HEK293T (cell line): ENCODE measurements at regions not wholly inside any gene's neighbourhood (a gene's known extent, or its start where the extent isn't known, plus 50 kb on each side); places are given as distances from the start of the nearest gene placed in this dataset.

ENCODE experiments used
- ELF4 ChIP-seq: fragments of 450-650 bp; IDR thresholded peaks from 2 replicates; pipeline ENCODE4 v1.6.1; 2017; ENCODE audit warnings: antibody characterized with exemption
- FOXM1 ChIP-seq: fragments of 450-650 bp; IDR thresholded peaks from 2 replicates; pipeline ENCODE4 v1.6.1; 2017; ENCODE audit warnings: mild to moderate bottlenecking, borderline replicate concordance
- HDGF ChIP-seq: fragments of 450-650 bp; IDR thresholded peaks from 2 replicates; pipeline ENCODE4 v1.6.1; 2017; ENCODE audit warnings: antibody characterized with exemption, borderline replicate concordance
- L3MBTL2 ChIP-seq: fragments of 450-650 bp; conservative IDR thresholded peaks from 2 replicates; pipeline ENCODE4 v1.6.1; 2016; ENCODE audit warnings: mild to moderate bottlenecking
- LEF1 ChIP-seq: fragments of 450-650 bp; IDR thresholded peaks from 2 replicates; pipeline ENCODE4 v1.6.1; 2017; ENCODE audit warnings: mild to moderate bottlenecking, borderline replicate concordance
- SP1 ChIP-seq: fragments of 450-650 bp; IDR thresholded peaks from 2 replicates; pipeline ENCODE4 v1.6.1; 2017
- SUZ12 ChIP-seq: fragments of 450-650 bp; IDR thresholded peaks from 2 replicates; pipeline ENCODE4 v1.6.1; 2016; ENCODE audit warnings: mild to moderate bottlenecking
- ZNF384 ChIP-seq: fragments of 450-650 bp; IDR thresholded peaks from 2 replicates; pipeline ENCODE4 v1.6.1; 2016

DNA sequence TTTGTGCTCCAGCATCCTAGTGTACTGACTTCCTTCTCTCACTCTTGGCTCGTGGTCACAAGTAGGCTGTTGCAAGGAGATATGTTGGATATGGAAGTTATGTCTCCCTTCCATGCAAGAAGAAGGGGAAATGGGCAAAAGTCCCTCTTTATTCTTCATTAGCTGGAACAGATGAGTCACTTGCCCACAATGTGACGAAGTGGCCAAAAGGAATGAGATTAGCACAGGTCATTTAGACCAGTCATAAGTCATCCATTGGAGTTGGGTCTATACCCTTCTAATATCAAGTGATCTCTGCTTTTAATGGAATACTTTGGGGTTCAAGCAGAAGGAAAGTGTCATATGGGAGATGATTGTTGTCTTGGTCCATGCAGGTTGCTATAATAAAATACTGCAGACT, 91.2 kb upstream of the NGF start:
- TF ChIP-seq SP1 (no peak), FOXM1 (no peak), ELF4 (no peak), ZNF384 (no peak), HDGF (no peak), LEF1 (no peak), L3MBTL2 (no peak), SUZ12 (no peak)
